ENCODE measurements at regions not wholly inside any gene's neighbourhood (a gene's known extent, or its start where the extent isn't known, plus 50 kb on each side); places are given as distances from the start of the nearest gene placed in this dataset.
A peak's percentile ranks its signal among the peaks of the same experiment; 100 is the strongest.
"Not testable (repeated sequence)": the region's sequence is repeated elsewhere in the genome, so short reads cannot be mapped to it uniquely, and the experiment has no call there.

DNA sequence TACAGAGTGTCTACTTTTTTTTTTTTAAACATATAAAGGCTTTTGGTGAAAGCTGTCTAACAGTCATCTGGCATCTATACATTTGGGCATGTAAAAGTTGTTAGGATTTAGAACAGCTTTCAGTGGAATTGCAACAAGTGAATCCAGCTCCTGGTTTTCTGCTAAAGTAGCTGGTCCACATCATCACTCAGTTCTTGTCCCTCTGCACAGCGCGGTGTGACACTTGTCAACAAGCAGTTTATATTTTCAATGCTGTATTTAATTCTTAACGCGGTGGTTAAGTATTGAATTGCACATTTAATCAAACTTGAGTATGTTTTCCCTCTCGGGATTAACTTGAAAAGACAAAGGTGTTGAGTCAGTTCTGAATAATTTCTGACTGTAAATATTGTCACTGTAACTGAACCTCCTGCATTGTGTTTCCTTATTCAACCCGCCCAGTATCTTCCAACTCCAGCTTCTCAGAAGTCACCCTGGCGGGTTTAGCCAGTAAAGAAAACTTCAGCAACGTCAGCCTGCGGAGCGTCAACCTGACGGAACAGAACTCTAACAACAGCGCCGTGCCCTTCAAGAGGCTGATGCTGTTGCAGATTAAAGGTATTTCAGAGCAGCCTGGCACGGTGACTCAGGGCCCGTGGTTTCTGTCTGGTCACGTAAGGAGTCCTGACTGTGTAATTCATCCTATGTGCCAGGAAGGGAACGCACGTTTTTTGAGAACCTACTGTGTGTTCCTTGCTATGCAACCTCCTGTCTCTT is 66.1 kb upstream of the LYZL2 start:
- DNase-seq, result peak; percentile 64

DNA sequence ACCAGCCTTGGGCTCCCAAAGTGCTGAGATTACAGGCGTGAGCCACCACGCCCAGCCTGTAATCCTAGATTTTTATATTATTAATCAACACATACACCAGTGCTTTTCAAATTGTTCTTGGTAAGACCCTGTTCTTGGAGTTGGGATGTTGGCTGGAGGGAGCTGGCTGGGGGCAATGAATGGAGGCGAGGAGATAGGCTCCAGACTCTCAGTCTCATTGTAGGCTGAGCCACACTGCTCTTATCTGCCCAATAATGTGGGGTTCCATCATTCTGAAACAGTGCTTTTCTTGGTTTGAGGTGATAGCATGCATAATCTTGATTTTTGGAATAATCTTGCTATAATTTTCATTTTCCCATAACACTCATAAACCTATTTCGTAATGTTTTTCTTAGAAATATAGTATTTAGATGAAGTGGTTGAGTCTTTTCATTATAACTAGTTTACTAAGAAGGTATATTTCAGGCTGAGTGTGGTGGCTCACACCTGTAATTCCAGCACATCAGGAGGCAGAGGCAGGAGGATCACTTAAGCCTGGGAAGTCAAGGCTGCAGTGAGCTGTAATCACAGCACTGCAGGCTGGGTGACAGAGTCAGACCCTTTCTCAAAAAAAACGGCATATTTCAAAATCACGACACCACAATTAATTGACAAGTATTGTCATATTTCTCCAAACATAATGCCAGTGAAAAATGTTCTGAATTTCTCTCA is 65.1 kb upstream of the LYZL2 start:
- DNase-seq, result no peak

DNA sequence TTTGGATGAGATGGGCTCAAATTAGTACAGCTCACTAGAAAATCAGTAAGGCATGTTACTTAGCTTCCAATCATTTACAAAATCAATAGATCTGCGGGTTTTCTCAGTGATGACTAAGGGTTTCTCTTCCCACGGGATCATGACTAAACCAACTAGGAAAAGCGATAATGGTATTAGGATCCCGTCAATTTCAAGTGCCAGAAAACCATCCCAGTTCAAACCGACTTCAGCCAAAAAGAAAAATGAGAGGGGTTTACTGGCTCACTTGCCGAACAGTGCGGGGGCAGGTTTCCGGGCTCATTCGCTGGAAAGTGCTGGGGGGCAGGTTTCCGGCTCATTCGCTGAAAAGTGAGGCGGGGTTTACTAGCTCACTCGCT is 62.1 kb upstream of the LYZL2 start:
- DNase-seq, result peak; percentile 98

DNA sequence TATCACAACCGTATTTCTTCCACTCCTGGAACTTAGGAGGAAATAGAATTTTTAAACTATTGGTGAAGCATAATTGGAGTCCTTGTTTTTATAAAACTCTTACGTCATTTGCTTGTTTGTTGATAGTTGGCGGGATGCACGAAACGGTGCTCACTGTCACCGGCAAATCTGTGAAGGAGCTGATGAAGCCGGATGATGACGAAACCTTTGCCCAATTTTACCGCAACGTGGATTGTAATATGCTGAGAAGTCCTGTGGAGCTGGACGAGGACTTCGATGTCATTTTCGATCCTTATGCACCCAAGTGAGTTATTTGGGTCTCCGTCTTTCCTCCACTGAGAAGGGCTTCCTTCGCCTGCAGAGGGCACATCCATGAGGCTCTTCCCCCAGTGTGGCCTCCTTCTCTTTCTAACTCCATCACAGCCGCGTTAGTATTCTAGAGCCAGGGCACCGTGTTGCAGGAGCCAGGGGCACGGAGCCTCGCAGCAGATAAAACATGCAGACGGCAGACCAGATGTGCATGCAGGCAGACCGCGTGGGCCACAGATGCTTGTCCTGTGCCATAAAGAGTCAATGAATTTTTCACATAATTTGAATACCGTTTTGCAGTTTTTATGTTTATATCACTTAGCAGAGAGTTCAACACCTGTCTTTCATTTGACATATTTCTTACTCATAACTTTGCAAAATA is 61.5 kb upstream of the LYZL2 start:
- not testable (repeated sequence) for DNase-seq

DNA sequence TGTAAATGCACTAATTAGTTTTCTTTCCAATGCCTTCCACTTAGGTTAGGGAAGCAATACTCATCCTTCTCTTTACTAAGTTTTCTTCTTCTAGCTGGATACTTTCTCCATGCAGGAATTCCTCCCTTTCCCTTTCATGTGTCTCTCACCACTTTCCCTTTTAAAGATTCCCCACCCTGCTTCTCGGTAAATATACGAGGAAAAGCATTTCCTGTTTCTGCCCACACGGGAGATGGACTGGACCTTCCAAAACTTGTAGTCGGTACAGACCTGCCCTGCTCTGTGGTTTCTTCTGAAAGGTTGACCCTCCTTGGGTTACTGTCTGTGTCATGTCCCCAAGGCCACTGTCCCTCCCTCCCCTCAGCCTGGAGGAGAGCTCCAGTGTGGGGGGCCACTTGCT is 58.9 kb upstream of the LYZL2 start:
- DNase-seq, result no peak

DNA sequence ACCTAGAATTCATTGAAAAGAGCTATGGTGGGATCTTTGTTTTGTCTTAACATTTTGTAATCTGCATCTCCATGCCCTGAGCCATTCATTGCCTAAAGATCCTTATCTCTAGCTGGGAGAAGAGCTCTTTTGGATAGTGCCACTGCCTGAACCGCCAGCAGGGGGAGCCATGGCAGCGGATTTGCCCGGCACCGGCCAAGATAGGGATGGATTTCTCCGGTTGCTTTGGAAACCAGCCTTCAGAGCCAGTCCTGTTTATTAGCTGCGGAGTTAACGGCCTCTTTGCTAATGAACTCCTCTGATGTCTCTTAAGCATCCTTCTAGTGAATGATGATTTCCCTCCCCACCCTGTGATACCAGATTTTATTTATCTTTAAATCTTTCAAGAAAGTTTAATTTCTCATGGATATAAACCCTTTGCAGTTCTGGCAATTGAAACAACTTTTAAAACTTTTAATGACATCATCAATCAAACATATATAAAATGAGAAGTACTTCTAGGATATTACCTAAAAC is 58.2 kb upstream of the LYZL2 start:
- DNase-seq, result peak; percentile 78

DNA sequence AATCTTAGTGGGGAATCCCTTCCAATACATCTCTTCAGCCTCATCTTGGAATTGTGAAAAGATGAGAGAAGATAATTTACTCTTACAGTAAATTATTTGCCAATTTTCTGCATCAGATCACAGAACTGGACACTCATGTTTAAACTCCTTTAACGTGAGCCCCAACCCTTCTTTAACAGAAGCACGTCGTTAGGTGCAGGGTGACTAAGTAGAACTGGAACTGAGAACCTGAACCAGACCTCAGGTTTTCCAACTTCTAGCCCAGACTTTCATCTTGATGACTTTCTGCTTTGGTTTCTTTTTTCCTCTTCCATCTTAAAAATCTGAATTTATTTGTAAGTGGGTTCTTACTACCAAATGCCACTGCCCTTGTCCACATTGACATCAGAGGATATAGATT is 57.2 kb upstream of the LYZL2 start:
- DNase-seq, result no peak

DNA sequence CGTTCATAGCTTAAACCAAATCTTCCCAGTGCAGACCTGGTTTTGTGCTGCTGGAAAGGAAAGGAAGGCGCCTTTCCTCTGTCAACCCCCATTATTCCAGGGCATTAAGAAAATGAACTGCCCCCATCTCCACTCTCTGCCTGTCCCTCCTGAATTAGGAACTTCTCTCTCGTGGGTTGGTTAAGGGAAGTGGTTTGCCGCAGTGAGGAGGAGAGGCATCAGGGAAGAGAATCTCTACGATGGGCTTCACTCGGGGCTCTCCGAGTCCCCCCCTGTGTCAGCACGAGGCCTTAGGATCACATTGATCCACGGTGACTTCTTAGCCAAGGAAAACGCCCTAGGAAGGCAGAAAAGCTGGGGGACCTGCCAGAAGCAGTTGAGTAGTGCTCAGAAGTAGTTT is 53.9 kb upstream of the LYZL2 start:
- no peak for DNase-seq

DNA sequence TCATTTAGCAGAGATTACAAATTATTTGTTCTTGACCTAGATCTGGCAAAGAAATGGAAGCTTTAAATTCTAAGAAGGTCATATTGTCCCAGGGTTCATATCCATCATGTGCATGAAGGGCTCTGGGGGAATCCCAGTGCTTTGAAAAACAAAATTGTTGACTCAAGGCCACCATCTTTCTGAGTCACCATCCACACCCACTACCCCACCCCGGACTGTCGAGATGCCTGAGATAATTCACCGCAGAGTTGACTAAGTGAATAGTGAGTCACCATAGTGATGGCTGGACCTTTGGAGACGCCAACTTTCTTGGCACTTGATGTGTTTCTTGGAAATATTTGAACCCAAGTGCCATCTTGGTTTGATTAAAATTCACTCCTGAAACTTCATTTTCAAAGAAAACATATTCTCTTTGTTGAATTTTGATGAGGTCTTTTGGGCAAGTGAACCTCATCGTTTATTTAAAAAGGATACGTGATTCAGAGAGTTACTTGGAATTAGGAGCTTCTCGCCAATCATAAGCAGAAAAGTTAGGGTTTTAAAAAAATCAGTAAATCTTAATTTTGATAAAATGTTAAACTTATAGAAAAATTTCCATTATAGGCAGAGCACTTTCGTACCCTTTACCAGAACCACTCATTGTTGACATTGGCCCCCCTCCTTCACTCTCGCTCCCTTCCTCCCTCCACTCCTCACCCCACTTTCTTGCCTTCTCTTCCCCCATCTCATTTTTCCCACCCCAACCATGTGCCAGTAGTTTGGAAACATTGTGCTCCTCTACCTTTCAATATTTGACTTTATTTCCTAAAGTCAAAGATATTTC is 53.0 kb upstream of the LYZL2 start:
- DNase-seq, result peak; percentile 98

DNA sequence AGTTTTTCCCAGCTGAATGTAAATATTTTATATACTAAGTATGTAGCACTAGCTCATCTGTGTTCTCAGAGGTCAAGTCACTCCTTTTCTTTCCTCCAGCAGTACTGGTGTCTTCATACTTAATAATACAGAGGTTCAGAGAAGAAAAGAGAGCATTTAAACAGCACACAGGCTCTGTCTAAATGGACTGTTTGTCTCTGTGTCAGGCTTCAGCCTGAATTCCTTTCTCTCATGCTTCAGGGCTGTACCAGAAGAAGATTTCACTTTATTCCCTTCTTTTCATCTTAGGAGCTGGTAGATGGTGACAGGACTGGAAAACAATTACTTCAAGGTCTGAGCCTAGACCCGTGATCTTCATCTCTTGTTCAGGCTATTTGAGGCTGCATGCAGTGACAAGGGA is 51.4 kb upstream of the LYZL2 start:
- DNase-seq, result no peak

Measured in fibroblast of skin of right biceps (primary cell).